ENCODE measurements at regions not wholly inside any gene's neighbourhood (a gene's known extent, or its start where the extent isn't known, plus 50 kb on each side); places are given as distances from the start of the nearest gene placed in this dataset.

- no peak for TF ChIP-seq CTCF (IDR thresholded peaks at IDR 0.05)
- no peak for DNase-seq (ENCODE audit: low spot score)
- no peak for ATAC-seq (ENCODE audit: low FRiP score)
These were observed 158.8 kb downstream of the SMAD6 start for GRCh38 chr15:66860844-66861243.

DNA sequence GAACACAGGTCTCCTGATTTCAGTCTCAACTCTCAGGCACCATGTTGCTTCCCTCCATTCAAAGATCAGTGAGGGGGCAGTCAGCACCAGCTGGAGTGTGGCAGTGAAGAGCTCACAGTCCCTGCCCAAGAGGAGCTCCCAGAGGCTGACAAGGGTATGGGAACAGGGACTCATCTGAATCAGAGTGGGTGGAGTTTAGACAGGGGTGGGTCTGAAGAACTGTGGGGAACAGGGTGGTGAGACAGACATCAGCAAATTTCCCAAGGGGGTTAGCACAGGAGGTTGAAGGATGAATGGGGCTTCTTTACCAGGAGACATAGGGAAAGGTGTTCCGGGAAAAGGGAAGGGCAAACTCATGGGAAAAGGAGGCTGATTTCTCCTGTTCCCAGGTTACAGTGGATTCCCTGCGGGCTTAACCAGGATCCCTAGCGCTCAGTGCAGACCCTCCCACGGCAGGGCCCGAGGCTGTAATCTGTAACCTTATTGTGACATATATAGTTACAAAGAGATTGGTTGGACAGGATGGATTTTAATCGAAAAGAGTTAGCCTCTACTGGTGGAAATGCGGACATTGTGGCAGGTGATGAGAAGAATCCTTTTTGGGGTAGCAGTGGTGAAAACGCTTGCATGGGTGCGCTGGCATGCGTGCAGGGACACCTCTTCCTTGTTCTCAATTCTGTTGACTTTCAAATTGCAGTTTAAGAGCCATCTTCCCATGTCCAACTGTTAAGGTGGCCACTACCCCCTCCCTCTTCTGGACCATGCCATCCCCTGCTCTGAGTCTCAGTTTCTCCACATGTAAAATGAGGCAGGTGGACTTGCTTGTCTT is 160.3 kb downstream of the SMAD6 start:
- DNase-seq (ENCODE audit: low spot score) (no peak), ATAC-seq (ENCODE audit: low FRiP score) (no peak)
- no peak for TF ChIP-seq CTCF (IDR thresholded peaks at IDR 0.05)

- peak; percentile 65 for ATAC-seq (ENCODE audit: low FRiP score)
- peak in 2 of 3 donors; percentile 59 to 86 for TF ChIP-seq CTCF (IDR thresholded peaks at IDR 0.05)
These were observed 160.9 kb downstream of the SMAD6 start for GRCh38 chr15:66862940-66863335.

DNA sequence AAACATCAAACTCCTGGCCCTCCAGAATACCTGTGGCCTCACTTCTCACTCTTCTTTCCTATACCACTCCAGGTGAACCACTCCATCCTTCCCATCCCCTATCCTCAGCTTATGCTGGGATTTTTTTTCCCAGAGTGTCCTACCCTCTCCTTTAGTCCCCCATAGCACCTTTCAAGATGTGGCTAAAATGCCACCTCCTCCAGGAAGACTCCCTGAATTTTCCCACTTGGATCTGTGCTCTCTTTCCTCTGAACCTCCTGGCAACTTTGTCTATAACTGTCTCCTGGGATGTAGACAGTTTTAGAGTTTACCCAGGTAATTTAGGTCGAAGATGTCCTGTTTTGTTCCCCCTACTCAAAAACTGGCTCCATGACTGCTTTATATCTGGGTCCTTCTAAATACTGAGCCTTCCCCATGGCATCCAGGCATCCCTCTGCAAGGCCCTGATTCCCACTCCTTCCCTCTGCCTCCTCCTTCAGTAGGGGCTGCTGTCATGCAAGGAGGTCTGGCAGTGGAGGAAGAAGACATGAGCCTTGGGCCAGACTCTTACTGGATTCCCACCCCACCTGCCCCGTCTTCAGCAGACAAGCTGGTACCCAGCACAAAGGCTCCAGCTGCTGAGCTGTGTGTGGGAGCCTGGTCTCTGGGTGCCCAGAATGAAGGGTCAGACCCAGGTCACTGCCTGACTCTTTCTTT is 161.5 kb downstream of the SMAD6 start:
- ATAC-seq (ENCODE audit: low FRiP score) (no peak), DNase-seq (ENCODE audit: low spot score) (no peak)
- TF ChIP-seq CTCF (IDR thresholded peaks at IDR 0.05), result no peak

More at GRCh38 chr15:66862940-66863335, 160.9 kb downstream of the SMAD6 start:
- peak; percentile 87 for DNase-seq (ENCODE audit: low spot score)

- DNase-seq (ENCODE audit: low spot score), result no peak
- no peak for ATAC-seq (ENCODE audit: low FRiP score)
- TF ChIP-seq CTCF (IDR thresholded peaks at IDR 0.05), result no peak
These were observed 162.2 kb downstream of the SMAD6 start for GRCh38 chr15:66864086-66864830.

DNA sequence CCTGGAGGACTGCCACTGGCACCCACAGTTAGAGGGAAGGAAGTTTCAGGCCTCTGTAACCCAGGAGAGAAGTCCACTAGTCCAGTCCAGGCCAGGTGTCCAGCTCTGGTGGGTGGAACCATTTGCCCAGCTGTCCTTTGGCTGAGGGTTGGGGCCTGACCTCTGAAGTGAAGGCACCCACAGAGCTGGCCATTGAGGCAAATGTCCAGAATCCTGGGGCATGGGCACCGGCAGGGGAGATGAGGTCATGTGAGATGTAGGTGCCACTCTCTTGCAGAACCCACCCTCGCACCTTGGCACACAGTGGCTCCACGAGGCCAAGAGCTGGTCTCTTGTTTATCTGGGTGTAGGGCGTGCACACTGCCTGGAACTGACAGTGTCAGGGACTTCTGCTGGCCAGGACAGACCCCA is 162.8 kb downstream of the SMAD6 start:
- no peak for ATAC-seq (ENCODE audit: low FRiP score)
- TF ChIP-seq CTCF (IDR thresholded peaks at IDR 0.05), result no peak
- no peak for DNase-seq (ENCODE audit: low spot score)

Data from omental fat pad (tissue), 3 donors.